Mesenchymal stem cell (in vitro differentiated cells and primary cell): ENCODE measurements at regions not wholly inside any gene's neighbourhood (a gene's known extent, or its start where the extent isn't known, plus 50 kb on each side); places are given as distances from the start of the nearest gene placed in this dataset.

Experiments used
- DNase-seq: peaks from one replicate; pipeline ENCODE4 v3.0.0-alpha.2; 2013
- H2AFZ ChIP-seq: one replicate; pipeline ENCODE4 v1.6.1; 2013; ENCODE audit warnings: low read depth, mild to moderate bottlenecking, control low read depth, inconsistent platforms, low read length, moderate library complexity
- H2AK5ac ChIP-seq: 2 replicates; pipeline ENCODE4 v1.6.1; 2013; ENCODE audit warnings: low read length, moderate library complexity, mild to moderate bottlenecking, inconsistent platforms; ENCODE audit not compliant: severe bottlenecking
- H2BK120ac ChIP-seq: one replicate; pipeline ENCODE4 v1.6.1; 2013; ENCODE audit warnings: low read depth, mild to moderate bottlenecking, inconsistent platforms, low read length, moderate library complexity
- H2BK12ac ChIP-seq, 2 experiments: one replicate each; pipeline ENCODE4 v1.6.1; 2013; ENCODE audit warnings: inconsistent platforms in 2 of 2, low read length in 2 of 2, mild to moderate bottlenecking in 2 of 2, moderate library complexity in 2 of 2, control low read depth in 1 of 2
- H2BK15ac ChIP-seq: one replicate; pipeline ENCODE4 v1.6.1; 2013; ENCODE audit warnings: mild to moderate bottlenecking, low read depth, inconsistent platforms; ENCODE audit not compliant: poor library complexity, severe bottlenecking
- H2BK5ac ChIP-seq: 2 replicates; pipeline ENCODE4 v1.6.1; 2013; ENCODE audit warnings: low read depth, mild to moderate bottlenecking, low read length, control low read depth, inconsistent platforms; ENCODE audit not compliant: poor library complexity, severe bottlenecking
- H3K14ac ChIP-seq, 2 experiments: one replicate each; pipeline ENCODE4 v1.6.1; 2013; ENCODE audit warnings: inconsistent platforms in 2 of 2, low read length in 2 of 2, control low read depth in 1 of 2, mild to moderate bottlenecking in 1 of 2, moderate library complexity in 1 of 2
- H3K18ac ChIP-seq, 2 experiments: one replicate each; pipeline ENCODE4 v1.6.1; 2013; ENCODE audit warnings: inconsistent platforms in 2 of 2, low read length in 2 of 2, control low read depth in 1 of 2, low read depth in 1 of 2, mild to moderate bottlenecking in 1 of 2
- H3K23ac ChIP-seq, 2 experiments: one replicate each; pipeline ENCODE4 v1.6.1; 2013; ENCODE audit warnings: inconsistent platforms in 2 of 2, low read length in 2 of 2, mild to moderate bottlenecking in 2 of 2, moderate library complexity in 2 of 2, control low read depth in 1 of 2
- H3K27ac ChIP-seq: 2 replicates; pipeline ENCODE4 v1.5.1; 2013; ENCODE audit warnings: mild to moderate bottlenecking, moderate library complexity, low read length, control low read depth, inconsistent platforms; ENCODE audit not compliant: poor library complexity, severe bottlenecking
- H3K27me3 ChIP-seq, 2 experiments: 2 replicates each; pipeline versions ENCODE4 v1.6.1 to v1.7.0; 2013; ENCODE audit warnings: low read length in 2 of 2, mild to moderate bottlenecking in 2 of 2, moderate library complexity in 2 of 2, control low read depth in 1 of 2, inconsistent platforms in 1 of 2; ENCODE audit not compliant: control insufficient read depth in 1 of 2, insufficient read depth in 1 of 2
- H3K36me3 ChIP-seq, 2 experiments: 2 replicates each; pipeline versions ENCODE4 v1.6.1 to v1.7.0; 2013; ENCODE audit warnings: low read length in 2 of 2, control low read depth in 1 of 2, inconsistent platforms in 1 of 2, low read depth in 1 of 2, mild to moderate bottlenecking in 1 of 2; ENCODE audit not compliant: insufficient read depth in 2 of 2, control insufficient read depth in 1 of 2
- H3K4ac ChIP-seq, 2 experiments: one replicate each; pipeline ENCODE4 v1.6.1; 2013; ENCODE audit warnings: inconsistent platforms in 2 of 2, low read length in 2 of 2, mild to moderate bottlenecking in 2 of 2, moderate library complexity in 2 of 2, control low read depth in 1 of 2, low read depth in 1 of 2
- H3K4me1 ChIP-seq: 2 replicates; pipeline ENCODE4 v1.6.1; 2013; ENCODE audit warnings: low read depth, low read length, control low read depth; ENCODE audit not compliant: control insufficient read depth, insufficient read depth
- H3K4me2 ChIP-seq: 2 replicates; pipeline ENCODE4 v1.6.1; 2013; ENCODE audit warnings: low read length, mild to moderate bottlenecking, inconsistent platforms; ENCODE audit not compliant: poor library complexity, severe bottlenecking
- H3K4me3 ChIP-seq, 2 experiments: 2 replicates each; pipeline versions ENCODE4 v1.5.1 to v1.7.0; 2013; ENCODE audit warnings: low read length in 2 of 2, mild to moderate bottlenecking in 2 of 2, control low read depth in 1 of 2, low read depth in 1 of 2; ENCODE audit not compliant: insufficient read depth in 1 of 2
- H3K79me1 ChIP-seq: replicated peaks from 2 replicates; pipeline ENCODE4 v1.6.1; 2013; ENCODE audit warnings: mild to moderate bottlenecking, control low read depth, low read length, inconsistent platforms; ENCODE audit not compliant: poor library complexity, severe bottlenecking
- H3K9ac ChIP-seq: 2 replicates; pipeline ENCODE4 v1.7.0; 2013; ENCODE audit warnings: mild to moderate bottlenecking, low read length, moderate library complexity
- H3K9me3 ChIP-seq: 2 replicates; pipeline ENCODE4 v1.7.0; 2013; ENCODE audit warnings: mild to moderate bottlenecking, low read length; ENCODE audit not compliant: control insufficient read depth
- H4K8ac ChIP-seq: one replicate; pipeline ENCODE4 v1.6.1; 2013; ENCODE audit warnings: inconsistent platforms, mild to moderate bottlenecking, low read length, moderate library complexity
- H4K91ac ChIP-seq: one replicate; pipeline ENCODE4 v1.6.1; 2013; ENCODE audit warnings: mild to moderate bottlenecking, low read length, inconsistent platforms
- WGBS: methylation state at CpG from one replicate; pipeline ENCODE4 v1.1.7; 2013; ENCODE audit warnings: mixed read lengths; 5-methylcytosine and 5-hydroxymethylcytosine counted together

DNA sequence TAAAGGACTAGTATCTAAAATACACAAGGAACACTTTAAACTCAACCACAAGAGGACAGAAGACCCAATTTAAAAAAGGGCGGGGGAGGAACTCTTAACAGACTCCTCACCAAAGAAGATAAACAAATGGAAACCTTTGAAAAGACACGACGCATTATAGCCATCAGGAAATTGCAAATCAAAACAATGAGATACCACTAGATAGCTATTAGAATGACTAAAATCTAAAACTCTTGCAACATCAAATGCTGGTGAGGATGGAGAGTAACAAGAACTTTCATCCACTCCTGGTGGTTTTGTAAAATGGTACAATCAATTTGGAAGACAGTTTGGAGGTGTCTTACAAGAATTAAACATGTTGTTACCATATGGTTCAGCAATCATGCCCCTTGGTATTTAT, 708.2 kb downstream of the BRINP3 start:
- Histone ChIP-seq H4K8ac (no peak overlapping the region), H2BK5ac (no peak overlapping the region), H3K4me3 (no peak overlapping the region), H3K9ac (no peak overlapping the region), H3K4ac (no peak overlapping the region), H3K9me3 (peaks cover 5% of the 10 kb centered on the region), H2BK15ac (no peak overlapping the region), H3K36me3 (no peaks in the 10 kb centered on the region), H3K14ac (no peak overlapping the region), H2AFZ (no peak overlapping the region), H3K4me1 (no peaks in the 10 kb centered on the region), H3K27me3 (no peaks in the 10 kb centered on the region), H2AK5ac (no peak overlapping the region), H2BK120ac (no peak overlapping the region), H3K27ac (no peak overlapping the region), H3K79me1 (no peaks in the 10 kb centered on the region), H3K4me2 (no peak overlapping the region), H3K23ac (no peak overlapping the region), H3K18ac (no peak overlapping the region), H2BK12ac (no peak overlapping the region), H4K91ac (no peak overlapping the region)
- DNase-seq, result no peak
- WGBS, result 71% methylated on average over 1 of the region's 3 CpGs

DNA sequence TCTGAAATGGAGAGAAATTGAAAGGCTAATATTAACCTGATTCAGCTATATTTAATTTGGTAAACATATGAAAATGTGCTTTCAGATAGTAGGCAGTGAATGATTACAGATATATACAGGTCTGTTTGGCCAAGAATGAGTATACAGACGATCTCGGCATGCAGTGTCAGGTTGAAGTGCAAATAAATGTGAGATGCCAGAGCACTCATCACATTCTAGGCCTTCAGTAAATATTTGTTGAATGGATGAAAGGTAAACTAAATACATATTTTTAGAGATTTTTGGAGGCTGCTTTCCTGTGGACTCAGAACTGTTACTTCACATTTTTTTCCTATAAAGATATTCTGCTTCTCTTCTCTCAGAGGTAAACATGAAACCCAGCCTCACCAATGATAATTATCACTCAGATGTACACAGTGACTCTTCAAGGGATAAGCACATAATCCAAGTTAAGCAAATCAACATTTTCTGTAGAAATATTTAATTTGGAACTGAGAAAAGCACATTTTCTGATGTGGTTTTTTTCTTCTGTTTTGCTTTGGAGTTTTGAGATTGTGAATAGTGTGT, 702.9 kb downstream of the BRINP3 start:
- no peaks in the 10 kb centered on the region for H3K4me1 ChIP-seq
- WGBS, result 95% methylated on average over 2 of the region's 2 CpGs

DNA sequence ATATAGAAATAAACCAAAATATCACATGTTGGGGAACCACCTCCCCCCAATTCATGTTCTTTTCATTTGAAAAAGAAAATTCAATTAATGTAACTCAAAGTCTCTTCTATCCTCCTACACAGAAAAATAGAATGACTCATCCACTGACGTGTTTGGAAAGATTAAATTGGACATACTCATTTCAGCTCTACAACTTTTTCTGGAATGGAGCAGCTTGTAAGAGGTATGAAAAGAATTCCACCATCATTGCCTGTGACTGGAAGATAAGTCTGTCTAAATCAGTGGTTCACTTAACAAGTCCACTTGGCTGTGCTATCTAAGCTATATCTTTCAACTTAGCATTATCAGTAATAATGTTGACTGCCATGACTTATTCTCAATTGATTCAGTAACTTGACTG, 702.3 kb downstream of the BRINP3 start:
- Histone ChIP-seq H4K91ac (no peak overlapping the region), H3K36me3 (no peaks in the 10 kb centered on the region), H3K18ac (no peak overlapping the region), H2BK5ac (no peak overlapping the region), H3K23ac (no peak overlapping the region), H4K8ac (no peak overlapping the region), H3K14ac (no peak overlapping the region), H3K4ac (no peak overlapping the region), H3K4me3 (no peak overlapping the region), H3K4me2 (no peak overlapping the region), H2BK120ac (no peak overlapping the region), H2AK5ac (no peak overlapping the region), H3K27ac (no peak overlapping the region), H3K9me3 (no peaks in the 10 kb centered on the region), H3K27me3 (no peaks in the 10 kb centered on the region), H2AFZ (no peak overlapping the region), H3K79me1 (no peaks in the 10 kb centered on the region), H3K9ac (no peak overlapping the region), H2BK12ac (no peak overlapping the region), H3K4me1 (no peaks in the 10 kb centered on the region), H2BK15ac (no peak overlapping the region)
- WGBS, result no CpG with 5 or more reads among the region's 1 CpG
- DNase-seq, result no peak

More for the DNA sequence above, 702.9 kb downstream of the BRINP3 start:
- Histone ChIP-seq H2BK5ac (no peak overlapping the region), H2BK15ac (no peak overlapping the region), H3K9me3 (no peaks in the 10 kb centered on the region), H3K23ac (no peak overlapping the region), H2AK5ac (no peak overlapping the region), H3K9ac (no peak overlapping the region), H3K36me3 (no peaks in the 10 kb centered on the region), H4K8ac (no peak overlapping the region), H3K27me3 (no peaks in the 10 kb centered on the region), H2BK120ac (no peak overlapping the region), H3K4me2 (no peak overlapping the region), H3K27ac (no peak overlapping the region), H4K91ac (no peak overlapping the region), H2BK12ac (no peak overlapping the region), H3K4me3 (no peak overlapping the region), H3K18ac (no peak overlapping the region), H2AFZ (no peak overlapping the region), H3K14ac (no peak overlapping the region), H3K4ac (no peak overlapping the region), H3K79me1 (no peaks in the 10 kb centered on the region)
- no peak for DNase-seq

DNA sequence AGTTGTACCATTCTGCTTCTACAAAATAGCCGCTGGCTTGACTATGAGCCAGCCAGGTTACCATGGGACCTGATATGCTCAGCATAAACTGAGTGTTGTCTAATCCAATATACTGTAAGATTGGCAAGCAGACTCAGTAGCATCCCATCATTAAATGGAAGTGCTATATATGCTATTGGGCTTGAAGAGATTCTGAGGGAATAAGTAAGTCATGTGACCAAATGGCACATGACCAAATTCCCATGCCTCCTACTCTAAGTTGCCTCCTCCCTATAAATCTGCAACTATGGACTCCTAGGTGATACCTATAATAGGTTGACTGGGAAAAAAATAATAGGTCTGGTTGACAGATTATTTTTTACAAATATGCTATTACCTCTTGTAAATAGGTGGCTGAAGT, 698.6 kb downstream of the BRINP3 start:
- H2AK5ac ChIP-seq, result no peak overlapping the region
- H3K4me2 ChIP-seq, result no peak overlapping the region
- no peaks in the 10 kb centered on the region for H3K36me3 ChIP-seq
- WGBS, result 85% methylated on average over 1 of the region's 1 CpG
- H3K4ac ChIP-seq, result no peak overlapping the region
- no peak overlapping the region for H4K91ac ChIP-seq
- H3K23ac ChIP-seq, result no peak overlapping the region
- no peaks in the 10 kb centered on the region for H3K9me3 ChIP-seq
- DNase-seq, result no peak
- H3K9ac ChIP-seq, result no peak overlapping the region
- no peak overlapping the region for H3K27ac ChIP-seq
- no peak overlapping the region for H2BK120ac ChIP-seq
- H3K4me3 ChIP-seq, result no peak overlapping the region
- no peaks in the 10 kb centered on the region for H3K4me1 ChIP-seq
- no peak overlapping the region for H2BK5ac ChIP-seq
- H3K18ac ChIP-seq, result no peak overlapping the region
- H2BK12ac ChIP-seq, result no peak overlapping the region
- H3K27me3 ChIP-seq, result no peaks in the 10 kb centered on the region
- no peak overlapping the region for H2BK15ac ChIP-seq
- no peak overlapping the region for H2AFZ ChIP-seq
- no peaks in the 10 kb centered on the region for H3K79me1 ChIP-seq
- H3K14ac ChIP-seq, result no peak overlapping the region
- no peak overlapping the region for H4K8ac ChIP-seq
